GM19324 (cell line): ENCODE measurements at regions not wholly inside any gene's neighbourhood (a gene's known extent, or its start where the extent isn't known, plus 50 kb on each side); places are given as distances from the start of the nearest gene placed in this dataset.
"Not testable (repeated sequence)": the region's sequence is repeated elsewhere in the genome, so short reads cannot be mapped to it uniquely, and the experiment has no call there.

ENCODE experiments used
- ATAC-seq: cut with Tn5 transposase; IDR thresholded peaks from one replicate; pipeline ENCODE4 v1.9.1; 2021; ENCODE audit warnings: mild to moderate bottlenecking, moderate library complexity; ENCODE audit not compliant: unreplicated experiment, low FRiP score

DNA sequence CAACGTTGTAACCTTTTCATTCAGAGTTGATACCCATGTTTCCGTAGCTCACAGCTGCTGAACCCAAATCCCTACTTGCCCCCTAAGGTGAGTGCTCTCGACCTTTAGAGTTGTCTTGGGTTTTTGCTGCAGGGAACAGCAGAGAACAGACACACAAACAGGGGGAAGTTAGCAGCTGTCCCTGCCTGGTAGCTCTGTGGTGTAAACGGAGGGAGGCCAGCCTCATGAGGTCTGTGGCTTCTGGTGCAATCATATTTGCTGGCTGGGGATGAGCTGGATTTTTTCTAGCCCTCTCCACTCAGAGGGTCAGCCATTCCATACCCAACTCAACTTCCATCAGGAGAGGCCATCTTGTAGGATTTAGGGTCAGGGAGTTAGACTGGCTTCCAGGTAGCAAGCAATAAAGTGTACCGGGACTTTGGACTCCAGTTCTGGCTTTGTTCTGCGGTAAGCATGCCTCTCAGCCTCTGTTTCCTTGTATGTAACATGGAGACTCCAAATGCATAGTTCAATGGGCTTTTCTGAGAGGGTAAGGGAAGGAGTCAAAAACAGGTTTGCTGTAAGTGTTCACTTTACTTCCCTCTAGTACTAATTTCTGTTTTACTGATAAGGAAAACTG is 218.9 kb downstream of the MID1IP1 start:
- ATAC-seq: no peak

DNA sequence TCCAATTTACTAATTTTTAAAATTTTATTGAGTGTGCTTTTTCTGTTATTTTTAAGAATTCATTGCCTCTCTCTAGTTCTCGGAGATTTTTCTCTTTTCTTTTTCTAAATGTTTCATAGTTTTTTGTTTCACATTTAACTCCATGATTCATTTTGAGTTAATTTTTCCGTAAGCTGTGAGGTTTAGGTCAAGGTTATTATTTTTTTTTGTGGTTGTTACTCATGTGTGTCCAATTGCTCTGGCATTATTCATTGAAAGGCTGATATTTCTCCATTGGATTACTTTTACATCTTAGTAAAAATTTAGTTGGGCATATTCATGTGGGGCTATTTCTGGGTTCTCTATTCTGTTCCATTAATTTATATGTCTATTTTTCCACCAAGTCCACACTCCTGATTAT is 220.8 kb downstream of the MID1IP1 start:
- ATAC-seq: no peak

DNA sequence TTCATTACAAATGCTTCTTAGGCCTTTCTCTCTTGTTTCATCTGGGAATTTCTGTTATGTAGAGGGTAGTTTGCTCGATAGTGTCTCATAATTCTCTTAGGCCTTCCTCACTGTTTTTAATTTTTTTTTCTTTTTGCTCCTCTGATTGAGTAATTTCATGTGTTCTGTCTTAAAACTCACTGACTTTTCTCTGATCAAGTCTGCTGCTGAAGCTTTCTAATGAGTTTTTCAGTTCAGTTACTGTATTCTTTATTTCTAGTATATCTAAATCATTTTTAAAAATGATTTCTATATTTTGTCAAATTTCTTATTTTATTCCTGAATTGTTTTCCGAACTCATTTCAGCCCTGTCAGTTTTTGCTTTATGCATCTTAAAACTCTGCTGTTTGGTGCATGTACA is 228.0 kb downstream of the MID1IP1 start:
- no peak for ATAC-seq

DNA sequence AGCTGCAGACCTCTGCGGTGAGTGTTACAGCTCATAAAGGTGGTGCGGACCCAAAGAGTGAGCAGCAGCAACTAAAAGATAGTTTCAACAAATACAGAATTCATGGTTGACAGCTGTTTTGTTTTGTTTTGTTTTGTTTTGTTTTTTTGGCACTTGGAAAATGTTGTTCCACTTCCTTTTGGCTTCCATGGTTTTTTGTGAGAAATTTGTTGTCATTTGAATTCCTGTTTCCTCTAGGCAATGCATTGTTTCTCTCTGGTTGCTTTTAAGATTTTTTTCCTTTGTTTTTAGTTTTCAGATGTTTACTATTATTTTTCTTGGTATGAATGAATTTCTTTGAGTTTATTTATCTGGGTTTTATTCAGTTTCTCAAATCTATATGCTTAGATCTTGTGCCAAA is 229.4 kb downstream of the MID1IP1 start:
- ATAC-seq: no peak

DNA sequence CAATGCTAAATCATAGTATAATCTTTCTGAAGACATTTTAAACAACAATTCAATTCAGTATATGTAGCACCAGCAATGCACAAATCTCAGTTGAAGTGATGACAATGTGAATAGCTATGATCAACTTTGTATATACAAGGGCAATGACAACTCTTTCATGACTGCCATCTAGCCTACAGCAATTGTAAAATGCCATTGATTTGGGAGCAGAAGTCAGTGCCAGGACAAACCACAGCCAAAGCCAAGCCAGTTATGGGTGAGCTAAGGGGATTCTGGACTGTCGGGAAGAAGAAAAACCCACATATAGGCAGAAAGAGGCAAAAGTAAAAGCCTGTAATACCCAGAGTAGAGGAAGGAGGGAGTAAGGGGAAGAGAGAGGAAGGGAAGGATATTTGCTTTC is 238.6 kb downstream of the MID1IP1 start:
- no peak for ATAC-seq

DNA sequence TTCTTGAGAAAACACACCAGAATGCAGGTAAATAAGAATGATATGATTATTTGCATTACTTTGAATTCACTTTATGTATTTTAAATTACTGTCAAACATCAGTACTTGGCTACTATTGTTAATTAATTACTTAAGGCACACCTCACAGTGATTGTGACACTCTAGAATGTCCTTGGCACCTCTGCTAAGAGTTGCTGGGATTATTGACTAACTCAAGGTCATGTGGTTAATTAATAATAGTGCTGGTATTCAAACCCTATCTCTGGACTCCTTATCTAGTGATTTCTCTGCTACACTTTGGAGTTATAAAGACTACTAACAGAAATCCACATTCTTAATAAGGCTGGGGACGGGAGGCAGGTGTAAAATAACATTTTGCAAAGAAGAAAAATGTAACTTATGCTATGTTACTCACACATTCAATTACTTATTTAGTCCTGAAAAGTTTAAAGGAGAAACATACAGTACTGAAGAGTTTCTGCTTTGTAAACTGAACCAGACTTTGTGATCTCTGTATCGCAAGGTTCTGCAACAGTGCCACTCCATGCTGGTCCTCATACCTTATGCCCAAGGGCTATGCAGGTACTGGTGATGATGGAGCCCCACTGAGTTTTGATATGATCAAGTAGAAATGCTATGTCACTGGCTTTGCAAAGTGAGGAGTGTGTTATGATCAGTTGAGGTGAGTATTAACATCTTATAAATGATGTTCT is 242.7 kb downstream of the MID1IP1 start:
- ATAC-seq: no peak

DNA sequence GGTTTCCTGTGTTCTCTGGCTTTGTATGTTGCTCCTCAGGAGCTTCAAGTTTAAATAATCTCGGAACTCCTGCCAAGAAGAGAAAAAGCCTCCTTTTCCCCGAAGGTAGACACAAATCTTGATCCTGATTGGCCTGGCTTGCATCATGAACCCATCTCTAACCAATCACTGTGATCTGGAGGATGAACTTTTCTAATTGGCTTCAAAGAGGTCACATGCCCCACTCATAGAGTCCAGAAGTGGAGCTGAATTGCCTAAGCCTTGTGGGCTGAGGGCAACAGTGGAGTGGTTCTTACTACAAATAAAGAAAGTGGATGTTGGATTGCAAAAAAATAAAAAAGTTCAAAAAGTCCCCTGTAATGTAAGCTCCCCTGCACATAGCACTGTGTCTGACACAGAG is 245.9 kb downstream of the MID1IP1 start:
- ATAC-seq: no peak

DNA sequence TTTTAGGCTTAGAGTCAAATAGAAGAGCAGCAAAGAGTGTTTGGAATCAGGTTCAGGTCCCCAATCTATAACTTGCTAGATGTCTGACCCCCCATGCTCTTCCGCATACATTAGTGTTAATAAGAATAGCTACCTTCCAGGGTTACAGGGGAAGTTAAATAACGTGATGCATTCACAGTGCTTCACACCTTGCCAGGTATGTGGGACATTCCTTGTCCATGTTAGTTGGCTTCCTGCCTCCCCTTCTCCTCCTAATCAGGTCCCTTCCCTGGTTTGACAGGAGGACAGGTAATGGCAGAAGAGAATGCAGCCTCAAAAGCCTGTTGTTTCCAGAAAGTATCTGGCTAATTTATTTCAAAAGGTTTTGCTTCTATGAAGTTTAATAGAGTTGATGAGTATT is 248.7 kb downstream of the MID1IP1 start:
- no peak for ATAC-seq

DNA sequence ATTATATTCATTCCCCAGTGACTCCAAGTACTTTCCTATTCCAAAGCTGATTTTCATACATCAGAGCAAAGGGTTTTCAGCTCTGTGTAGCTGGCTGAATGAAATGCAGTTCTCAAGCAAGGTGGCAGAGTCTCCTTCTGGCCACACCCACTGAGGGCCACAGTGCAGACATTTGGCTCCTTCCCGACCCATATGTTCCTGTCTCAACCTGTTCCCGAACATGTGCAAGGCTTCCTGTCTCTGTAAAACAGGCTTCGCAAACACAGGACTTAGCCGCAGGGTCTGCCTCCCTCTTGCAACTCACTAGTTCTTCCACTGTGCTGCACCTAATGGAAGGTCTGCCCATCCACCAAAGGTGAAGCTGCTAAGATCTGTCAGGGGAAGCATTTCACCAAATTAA is 249.2 kb downstream of the MID1IP1 start:
- no peak for ATAC-seq

DNA sequence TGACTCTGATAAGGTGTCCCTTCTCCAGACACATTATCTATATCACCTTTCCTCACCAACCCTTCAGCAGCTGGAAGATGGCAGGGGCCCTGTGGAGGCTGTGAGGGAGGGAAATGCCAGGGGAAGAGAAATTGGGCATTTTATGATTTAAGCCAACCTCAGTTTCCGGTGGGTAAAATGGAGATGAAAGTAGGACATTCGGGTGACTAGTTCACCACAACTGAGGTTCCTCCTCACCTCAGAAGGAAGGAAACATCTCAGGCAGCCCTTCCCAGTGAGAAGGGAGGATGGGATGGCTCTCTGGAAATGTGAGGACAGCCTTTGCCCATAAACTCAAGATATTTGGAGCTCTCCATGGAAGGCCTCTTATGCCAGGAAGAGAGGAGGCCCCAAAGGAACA is 251.5 kb downstream of the MID1IP1 start:
- ATAC-seq: no peak

DNA sequence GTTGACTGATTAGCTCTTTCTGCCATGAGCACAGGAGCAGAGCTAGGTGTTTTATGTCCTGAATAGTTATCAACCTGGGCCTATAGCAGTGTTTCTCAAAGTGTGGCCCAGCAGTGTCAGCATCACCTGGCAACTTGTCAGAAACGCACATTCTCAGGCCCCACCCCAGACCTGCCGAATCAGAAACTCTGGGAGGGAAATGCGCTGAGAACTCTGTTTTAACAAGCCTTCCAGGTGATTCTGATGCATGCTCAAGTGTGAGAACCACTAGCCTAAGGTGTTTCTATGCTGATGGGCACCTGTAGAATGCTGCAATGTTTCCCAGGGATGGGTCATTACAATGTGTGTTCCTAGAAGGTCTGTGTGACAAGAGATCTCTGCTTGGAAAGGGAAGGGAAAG is 257.5 kb downstream of the MID1IP1 start:
- no peak for ATAC-seq

DNA sequence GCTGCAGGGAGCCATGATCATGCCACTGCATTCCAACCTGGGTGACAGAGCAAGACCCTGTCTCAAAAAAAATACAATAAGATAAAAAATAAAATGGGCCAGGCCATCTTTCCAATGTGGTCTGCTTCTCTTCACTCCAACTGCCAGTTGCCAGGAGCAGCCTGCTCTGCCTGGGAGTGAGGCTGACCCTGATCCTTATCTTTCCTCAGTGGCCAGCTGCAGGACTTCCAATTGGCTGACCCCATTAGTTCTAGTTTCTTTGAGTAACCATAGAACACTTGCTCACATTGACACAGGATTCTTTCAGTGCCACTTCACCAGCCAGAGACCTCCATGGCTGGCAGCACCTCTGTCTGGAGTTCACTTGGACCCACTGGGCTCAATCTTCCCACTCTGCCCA is 258.6 kb downstream of the MID1IP1 start:
- ATAC-seq: no peak

DNA sequence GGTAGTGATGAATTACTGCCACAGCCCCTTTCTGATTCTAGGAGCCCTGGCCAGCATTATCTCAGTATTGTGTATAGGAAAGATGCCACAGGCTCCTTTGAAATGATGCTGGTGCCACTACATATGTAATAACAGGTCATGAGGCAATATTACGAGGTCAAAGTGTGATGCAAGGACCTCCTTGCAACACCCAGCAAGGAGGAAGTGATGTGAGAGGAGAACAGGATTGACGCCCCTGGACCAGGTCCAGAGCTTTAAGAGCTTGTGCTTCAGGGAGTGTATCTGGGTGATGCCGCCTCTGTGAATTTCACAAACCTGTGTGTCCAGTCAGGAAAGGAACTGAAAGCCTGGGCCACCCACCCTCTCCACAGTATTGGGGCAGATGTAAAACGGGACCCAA is 261.8 kb downstream of the MID1IP1 start:
- no peak for ATAC-seq

DNA sequence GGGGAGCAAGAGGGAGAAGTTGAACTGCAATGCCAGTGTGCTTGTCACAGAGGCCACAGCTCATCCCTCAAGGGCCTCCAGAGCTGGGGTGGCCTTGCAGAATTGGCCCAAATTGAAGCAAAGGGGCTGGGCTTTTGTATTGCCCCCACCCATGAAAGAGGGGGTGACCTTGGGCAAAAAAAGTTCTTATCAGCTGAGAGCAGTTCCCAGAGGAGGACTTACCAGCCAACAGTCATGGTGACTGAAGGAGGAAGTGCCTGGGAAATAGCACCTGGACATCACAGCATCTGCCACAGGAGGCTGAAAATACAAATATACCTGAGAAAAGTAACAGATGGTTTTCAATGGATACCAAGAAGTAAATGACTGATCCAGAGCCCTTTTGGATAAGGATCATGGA is 262.4 kb downstream of the MID1IP1 start:
- no peak for ATAC-seq

DNA sequence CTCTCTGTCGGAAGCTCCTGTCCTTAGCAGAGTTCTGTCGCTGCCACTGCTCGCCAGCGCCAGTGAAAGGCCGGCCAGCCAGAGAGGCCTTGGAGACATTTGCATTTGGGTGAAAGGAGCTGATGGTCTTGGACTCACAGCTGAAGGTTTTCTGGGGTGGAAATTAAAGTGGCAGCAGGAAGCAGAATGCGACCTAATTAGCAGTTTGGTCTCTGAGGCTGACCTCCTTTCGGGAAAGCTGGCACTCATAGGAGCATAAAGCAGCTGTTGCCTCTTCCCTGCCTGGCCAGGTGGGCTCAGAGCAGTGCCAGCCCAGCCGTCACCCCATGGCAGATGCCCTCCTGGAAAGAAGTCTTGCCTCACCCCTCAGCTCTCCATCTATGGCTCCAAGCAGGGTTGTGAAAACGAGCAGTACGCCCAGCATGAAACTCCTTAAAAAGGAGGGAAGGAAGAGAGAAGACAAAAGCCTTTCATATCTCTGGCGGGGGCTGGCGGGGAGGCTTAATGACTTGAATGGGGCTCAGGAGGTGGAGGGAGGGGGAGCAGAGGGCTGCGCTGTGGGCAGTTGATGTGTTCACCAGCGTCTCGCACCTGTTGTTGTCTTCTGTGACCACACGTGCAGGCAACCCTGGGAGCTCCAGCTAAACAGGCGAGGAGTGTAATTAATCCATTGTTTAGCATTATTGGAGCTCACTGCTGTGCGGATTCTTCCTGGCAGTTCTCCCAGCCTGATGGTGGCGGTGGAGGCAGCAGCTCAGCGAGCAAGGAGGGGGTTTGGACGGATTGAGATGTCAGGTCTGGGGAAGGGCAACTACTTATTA is 264.0 kb downstream of the MID1IP1 start:
- no peak for ATAC-seq

DNA sequence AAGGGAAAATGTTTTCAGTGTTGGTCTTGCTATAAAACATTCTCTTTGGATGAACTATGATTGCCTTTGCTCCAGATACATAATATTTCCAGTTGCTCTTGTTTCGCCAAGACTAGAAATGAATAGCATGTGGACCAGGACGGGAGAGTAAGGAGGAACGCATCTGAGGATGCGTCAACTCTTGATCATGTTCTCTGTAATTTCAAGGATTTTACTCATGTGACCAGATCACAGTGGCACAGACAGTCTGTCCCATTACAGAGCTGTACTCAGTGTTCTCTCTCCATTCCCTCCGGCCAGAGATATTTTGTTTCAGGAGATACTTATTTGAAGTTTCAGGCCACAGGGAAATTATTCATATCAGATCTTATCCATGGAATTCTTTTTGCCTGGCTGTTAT is 266.6 kb downstream of the MID1IP1 start:
- no peak for ATAC-seq

DNA sequence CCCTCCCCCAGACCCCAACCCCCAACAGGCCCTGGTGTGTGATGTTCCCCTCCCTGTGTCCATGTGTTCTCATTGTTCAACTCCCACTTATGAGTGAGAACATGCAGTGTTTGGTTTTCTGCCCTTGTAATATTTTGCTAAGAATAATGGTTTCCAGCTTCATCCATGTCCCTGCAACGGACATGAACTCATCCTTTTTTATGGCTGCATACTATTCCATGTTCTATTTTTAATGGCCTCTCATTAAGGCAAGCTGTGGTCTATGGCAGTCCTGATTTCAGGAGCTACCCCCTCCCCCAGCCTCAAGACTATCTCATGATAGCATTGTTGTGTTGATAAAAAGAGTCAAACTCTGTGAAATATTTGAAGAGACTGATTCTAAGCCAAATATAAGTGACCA is 267.4 kb downstream of the MID1IP1 start:
- ATAC-seq: not testable (repeated sequence)

DNA sequence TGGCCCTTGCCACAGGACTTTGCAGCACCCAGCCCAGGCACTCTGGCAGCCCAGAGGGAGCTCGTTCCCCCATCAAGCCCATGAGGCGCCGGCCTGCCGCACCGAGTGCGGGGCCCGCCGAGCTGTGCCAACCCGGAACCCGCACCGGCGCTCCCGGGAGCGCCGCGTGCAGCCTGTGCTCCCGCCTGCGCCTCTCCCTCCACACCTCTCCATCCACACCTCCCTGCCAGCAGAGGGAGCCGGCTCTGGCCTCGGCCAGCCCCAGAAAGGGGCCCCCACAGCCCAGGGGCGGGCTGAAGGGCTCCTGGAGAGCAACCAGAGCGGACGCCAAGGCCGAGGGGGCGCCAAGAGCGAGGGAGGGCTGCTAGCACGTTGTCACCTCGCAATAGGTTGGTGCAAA is 268.8 kb downstream of the MID1IP1 start:
- ATAC-seq: no peak

DNA sequence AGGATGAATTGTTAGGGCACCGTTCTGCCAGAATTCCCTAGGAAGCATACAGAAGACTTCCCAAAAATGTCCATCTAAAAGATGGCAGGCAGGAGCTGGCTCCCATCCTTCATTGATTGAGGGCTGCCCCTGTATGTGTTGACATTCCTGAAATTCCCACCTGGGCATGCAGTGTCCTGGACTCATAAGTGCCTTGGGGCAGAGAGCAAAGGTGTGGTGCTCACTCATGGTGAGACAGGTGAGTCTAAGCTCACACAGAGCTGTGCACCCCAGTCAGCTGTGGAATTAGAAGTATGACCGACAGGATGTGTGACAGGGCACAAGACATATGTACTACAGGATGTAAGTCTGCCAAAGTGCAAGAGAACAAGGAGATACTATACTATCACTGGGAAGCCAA is 271.9 kb downstream of the MID1IP1 start:
- no peak for ATAC-seq

DNA sequence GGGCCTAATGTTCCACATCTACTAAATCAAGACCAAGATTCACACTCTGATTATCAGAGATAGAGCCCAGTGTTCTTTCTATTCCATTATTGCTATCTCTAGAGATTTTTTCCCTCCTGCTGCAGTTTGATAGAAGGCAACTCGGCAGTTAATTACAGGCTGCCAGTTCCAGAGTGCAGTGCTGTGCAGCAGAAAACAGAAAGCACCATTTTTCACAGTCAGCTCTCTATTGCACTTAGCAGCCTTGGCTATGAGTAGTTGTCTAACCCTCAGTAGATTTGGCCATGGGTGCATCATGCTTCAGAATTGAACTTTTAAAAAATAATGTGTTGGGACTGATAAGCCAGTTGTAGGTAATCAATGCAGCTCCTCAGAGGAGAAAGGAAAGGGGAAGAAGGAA is 295.3 kb downstream of the MID1IP1 start:
- ATAC-seq: no peak

DNA sequence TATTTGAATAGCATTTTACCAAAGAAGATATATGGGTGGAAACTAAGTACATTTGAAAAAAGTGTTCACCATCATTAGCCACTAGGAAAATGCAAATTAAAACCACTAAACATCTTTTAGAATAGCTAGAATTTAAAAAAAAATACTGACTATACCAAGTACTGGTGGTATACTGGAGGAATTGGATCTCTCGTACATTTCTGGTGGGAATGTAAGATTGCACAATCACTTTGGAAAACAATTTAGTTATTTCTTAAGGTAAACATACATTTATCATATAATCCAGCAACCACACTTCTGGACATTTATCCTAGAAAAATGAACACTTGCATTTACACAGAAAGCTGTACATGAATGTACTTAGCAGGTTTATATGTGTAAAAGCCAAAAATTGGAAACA is 303.5 kb downstream of the MID1IP1 start:
- ATAC-seq: no peak

DNA sequence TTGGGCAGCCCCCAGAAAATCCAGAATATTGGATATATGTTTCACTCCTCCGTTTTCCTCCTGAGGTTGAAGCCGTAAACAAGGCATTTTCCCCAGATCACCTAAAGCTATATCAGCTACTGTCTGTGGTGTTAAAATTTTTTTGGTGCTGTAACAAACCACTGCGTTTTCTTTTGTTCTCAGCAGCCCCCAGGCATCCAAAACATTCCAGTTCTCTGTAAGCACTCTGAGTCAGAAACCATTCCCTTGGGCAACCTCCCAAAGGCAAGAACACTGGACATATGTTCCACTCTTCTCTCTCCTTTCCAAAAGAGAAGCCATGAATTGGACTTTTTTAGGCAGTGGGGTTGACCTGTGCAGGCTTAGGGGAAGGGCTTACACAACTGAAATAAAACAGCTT is 310.9 kb downstream of the MID1IP1 start:
- ATAC-seq: no peak
